ENCODE measurements at regions not wholly inside any gene's neighbourhood (a gene's known extent, or its start where the extent isn't known, plus 50 kb on each side); places are given as distances from the start of the nearest gene placed in this dataset.

DNA sequence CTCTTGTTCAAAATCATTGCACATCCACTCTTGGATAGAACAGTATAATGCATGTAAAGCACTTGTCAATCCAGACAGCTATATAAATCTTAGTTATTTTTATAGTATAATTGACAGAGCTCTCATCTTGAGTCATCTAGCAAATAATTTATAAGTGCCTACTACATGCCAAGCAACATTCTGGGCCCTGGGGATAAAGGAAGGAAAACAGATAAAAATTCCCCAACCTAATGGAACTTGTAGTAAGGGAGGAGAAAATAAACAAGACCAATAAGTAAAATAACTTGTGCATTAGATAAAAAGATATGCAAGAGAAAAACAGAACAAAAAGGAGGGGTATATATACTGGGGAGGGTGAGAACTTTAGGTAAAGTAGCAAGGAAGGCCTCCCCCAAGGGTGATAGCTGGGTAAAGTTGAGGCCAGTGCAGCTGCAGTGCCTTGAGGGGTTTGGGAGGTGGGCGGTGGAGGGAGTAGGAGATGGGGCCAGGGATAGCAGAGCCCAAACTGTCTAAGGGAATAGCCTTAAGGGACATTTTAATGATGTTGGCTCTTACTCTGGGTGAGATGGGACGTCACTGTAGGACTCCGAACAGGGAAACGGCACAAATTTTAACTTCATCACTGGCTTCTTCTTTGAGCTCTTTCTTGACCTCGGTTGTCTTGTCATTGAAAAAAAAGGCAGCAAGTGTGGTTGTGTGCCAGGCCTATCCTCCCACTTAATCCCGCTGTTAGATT, 79.3 kb upstream of the SEC61G start:
- Histone ChIP-seq H3K4me1 (peaks cover 0 to 49% (median 35%) of the 10 kb centered on the region in 4 donors), H3K36me3 (no peaks in the 10 kb centered on the region), H3K4me3 (no peak overlapping the region), H3K27ac (peak overlapping the region; percentile 76 to 80), H3K27me3 (no peaks in the 10 kb centered on the region), H3K9me3 (no peaks in the 10 kb centered on the region)
- no peak for DNase-seq
- TF ChIP-seq, protein P1, sequence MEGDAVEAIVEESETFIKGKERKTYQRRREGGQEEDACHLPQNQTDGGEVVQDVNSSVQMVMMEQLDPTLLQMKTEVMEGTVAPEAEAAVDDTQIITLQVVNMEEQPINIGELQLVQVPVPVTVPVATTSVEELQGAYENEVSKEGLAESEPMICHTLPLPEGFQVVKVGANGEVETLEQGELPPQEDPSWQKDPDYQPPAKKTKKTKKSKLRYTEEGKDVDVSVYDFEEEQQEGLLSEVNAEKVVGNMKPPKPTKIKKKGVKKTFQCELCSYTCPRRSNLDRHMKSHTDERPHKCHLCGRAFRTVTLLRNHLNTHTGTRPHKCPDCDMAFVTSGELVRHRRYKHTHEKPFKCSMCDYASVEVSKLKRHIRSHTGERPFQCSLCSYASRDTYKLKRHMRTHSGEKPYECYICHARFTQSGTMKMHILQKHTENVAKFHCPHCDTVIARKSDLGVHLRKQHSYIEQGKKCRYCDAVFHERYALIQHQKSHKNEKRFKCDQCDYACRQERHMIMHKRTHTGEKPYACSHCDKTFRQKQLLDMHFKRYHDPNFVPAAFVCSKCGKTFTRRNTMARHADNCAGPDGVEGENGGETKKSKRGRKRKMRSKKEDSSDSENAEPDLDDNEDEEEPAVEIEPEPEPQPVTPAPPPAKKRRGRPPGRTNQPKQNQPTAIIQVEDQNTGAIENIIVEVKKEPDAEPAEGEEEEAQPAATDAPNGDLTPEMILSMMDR (IDR thresholded peaks at IDR 0.05), result no peak
- intact Hi-C loops (cut with DNase I; ENCODE audit: low total_unique reads), result loop anchor here (5.0 kb wide), 2 partner anchors 51 to 414 kb away; no protein-coding TSS in a partner anchor

DNA sequence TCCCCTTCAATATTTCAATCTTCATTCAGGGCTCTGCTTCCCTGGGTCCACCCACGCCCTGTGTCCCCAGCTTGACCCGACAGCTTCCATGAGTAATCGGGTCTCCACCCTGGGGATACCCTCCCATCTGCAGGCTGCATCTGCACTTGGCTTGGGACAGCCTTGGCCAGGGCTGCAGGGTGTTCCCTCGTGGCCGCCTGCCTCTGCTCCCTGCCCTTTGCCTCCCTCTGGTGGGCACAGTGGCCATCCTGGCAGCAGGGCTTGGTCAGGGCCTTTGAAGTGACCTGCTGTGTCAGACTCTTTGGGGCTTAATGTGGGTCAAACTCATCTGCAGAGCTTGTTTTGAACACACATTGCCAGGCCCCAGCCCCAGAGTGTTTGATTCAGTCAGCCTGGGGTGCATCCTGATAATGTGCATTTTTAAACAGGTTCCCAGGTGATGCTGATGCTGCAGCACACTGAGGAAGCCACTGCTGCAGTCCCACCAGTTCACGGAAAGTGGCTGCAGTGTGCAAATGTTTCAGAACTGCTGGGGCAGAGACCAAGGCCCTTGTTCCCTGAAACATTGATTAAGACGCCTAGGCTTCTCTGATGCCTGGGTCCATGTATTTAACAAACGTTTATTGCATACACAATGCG, 80.7 kb upstream of the SEC61G start:
- H3K4me3 ChIP-seq, result no peak overlapping the region
- H3K27me3 ChIP-seq, result no peaks in the 10 kb centered on the region

DNA sequence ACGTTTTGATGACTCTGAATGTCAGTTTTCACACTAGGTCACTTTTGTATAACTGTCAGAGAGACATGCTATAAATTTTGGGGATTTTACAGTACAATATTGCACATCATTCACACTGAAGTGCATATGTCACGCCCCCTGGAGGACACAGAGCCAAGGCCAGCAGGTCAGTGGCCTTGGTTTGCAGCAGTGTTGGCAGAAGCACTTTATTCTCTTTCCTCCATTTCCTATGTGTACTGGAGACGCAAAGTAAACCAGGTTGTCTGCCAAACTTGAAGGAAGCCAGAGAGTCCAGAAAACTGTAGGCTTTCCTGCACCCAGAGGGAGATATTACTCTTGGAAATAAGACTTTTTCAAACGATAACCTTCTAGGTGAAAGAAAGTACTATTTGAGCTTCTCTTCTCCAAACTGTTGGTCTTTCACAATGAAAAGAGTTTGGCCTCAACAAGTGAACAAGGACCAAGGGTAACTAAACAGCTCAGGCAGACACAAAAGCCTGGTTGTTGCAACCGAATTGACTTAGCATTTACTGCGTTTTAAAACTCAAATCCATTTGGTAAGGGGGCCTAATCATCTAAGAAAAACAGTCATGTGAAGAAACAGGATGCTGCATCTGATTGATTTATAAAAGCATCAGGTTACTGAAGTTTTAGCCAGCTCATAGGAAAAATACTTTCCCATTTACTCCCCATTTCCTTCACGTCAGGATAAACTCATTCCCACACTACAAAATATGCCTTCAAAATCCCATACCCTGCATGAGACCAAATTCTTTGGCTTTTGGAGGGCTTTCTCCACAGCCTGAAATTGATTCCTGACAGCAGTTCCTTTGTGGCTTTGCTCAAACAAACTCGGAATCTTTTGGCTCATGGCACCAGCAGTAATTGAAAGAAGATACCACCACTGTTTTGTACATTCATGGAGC, 83.0 kb upstream of the SEC61G start:
- Histone ChIP-seq H3K4me1 (peaks cover 0 to 42% (median 28%) of the 10 kb centered on the region in 4 donors), H3K9me3 (no peaks in the 10 kb centered on the region), H3K27ac (no peak overlapping the region), H3K36me3 (no peaks in the 10 kb centered on the region), H3K4me3 (no peak overlapping the region), H3K27me3 (no peaks in the 10 kb centered on the region)
- intact Hi-C loops (cut with DNase I; ENCODE audit: low total_unique reads), result no loop called here
- DNase-seq, result no peak
- TF ChIP-seq, protein P1 (IDR thresholded peaks at IDR 0.05), result no peak

More for the DNA sequence above, 80.7 kb upstream of the SEC61G start:
- Histone ChIP-seq H3K36me3 (no peaks in the 10 kb centered on the region), H3K9me3 (no peaks in the 10 kb centered on the region), H3K4me1 (peaks cover 0 to 49% (median 35%) of the 10 kb centered on the region in 4 donors), H3K27ac (no peak overlapping the region)
- peak; percentile 73 to 81 for DNase-seq
- intact Hi-C loops (cut with DNase I; ENCODE audit: low total_unique reads), result loop anchor here (5.0 kb wide), 2 partner anchors 52 to 413 kb away; no protein-coding TSS in a partner anchor
- TF ChIP-seq, protein P1 (IDR thresholded peaks at IDR 0.05), result peak; percentile 65 to 69

DNA sequence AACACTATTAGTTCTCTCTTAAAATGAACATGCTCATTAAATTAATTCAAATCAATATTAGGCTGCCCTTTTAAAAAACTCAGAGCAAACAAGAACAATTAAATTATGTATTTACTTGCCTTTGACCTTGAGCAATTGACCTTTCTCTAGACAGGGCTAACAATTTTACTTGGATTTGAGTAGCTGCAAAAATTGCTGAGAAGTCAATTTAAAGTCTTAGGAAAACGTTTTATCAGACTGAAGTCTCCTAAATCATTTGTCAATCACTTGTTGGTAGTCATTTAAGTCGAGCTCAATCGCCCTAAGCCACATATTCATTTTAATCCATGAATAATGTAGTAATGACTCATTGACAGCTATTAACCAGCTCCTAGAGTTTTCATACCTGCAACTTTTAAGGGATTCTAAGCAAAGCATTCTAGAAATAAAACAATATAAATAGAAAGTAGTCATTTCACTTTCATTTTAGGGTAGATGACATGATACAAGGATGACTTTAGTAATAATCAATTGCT, 84.9 kb upstream of the SEC61G start:
- no peak overlapping the region for H3K27ac ChIP-seq
- H3K4me3 ChIP-seq, result no peak overlapping the region
- no peaks in the 10 kb centered on the region for H3K9me3 ChIP-seq
- H3K4me1 ChIP-seq, result peaks cover 0 to 23% (median 12%) of the 10 kb centered on the region in 4 donors
- intact Hi-C loops (cut with DNase I; ENCODE audit: low total_unique reads), result no loop called here
- H3K27me3 ChIP-seq, result no peaks in the 10 kb centered on the region
- DNase-seq, result no peak
- TF ChIP-seq, protein P1 (IDR thresholded peaks at IDR 0.05), result no peak
- H3K36me3 ChIP-seq, result no peaks in the 10 kb centered on the region

DNA sequence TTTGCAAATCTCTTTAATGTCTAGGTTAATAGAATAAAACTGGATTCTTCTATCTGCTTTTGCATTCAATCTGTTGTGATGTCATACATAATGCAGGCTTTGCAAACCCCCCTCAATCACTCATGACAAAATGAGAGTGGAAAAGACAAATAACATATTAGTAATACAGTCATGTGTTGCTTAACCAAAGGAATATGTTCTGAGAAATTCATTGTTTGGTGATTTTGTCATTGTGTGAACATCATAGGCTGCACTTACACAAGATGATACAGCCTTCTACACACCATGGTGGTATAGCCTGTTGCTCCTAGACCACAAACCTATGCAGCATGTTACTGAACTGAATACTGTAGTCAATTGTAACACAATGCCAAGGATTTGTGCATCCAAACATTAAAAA, 87.3 kb upstream of the SEC61G start:
- DNase-seq, result no peak

More for the DNA sequence above, 87.3 kb upstream of the SEC61G start:
- no peak overlapping the region for H3K4me3 ChIP-seq
- intact Hi-C loops (cut with DNase I; ENCODE audit: low total_unique reads), result no loop called here
- peaks cover 0 to 3% (median 0%) of the 10 kb centered on the region in 3 donors for H3K9me3 ChIP-seq
- TF ChIP-seq, protein P1 (IDR thresholded peaks at IDR 0.05), result no peak
- H3K36me3 ChIP-seq, result no peaks in the 10 kb centered on the region
- H3K4me1 ChIP-seq, result peaks cover 0 to 13% (median 4%) of the 10 kb centered on the region in 4 donors
- no peaks in the 10 kb centered on the region for H3K27me3 ChIP-seq
- no peak overlapping the region for H3K27ac ChIP-seq

Measured in tibial artery (tissue), 4 donors.